ENCODE measurements at regions not wholly inside any gene's neighbourhood (a gene's known extent, or its start where the extent isn't known, plus 50 kb on each side); places are given as distances from the start of the nearest gene placed in this dataset.
A peak's percentile ranks its signal among the peaks of the same experiment; 100 is the strongest.

DNA sequence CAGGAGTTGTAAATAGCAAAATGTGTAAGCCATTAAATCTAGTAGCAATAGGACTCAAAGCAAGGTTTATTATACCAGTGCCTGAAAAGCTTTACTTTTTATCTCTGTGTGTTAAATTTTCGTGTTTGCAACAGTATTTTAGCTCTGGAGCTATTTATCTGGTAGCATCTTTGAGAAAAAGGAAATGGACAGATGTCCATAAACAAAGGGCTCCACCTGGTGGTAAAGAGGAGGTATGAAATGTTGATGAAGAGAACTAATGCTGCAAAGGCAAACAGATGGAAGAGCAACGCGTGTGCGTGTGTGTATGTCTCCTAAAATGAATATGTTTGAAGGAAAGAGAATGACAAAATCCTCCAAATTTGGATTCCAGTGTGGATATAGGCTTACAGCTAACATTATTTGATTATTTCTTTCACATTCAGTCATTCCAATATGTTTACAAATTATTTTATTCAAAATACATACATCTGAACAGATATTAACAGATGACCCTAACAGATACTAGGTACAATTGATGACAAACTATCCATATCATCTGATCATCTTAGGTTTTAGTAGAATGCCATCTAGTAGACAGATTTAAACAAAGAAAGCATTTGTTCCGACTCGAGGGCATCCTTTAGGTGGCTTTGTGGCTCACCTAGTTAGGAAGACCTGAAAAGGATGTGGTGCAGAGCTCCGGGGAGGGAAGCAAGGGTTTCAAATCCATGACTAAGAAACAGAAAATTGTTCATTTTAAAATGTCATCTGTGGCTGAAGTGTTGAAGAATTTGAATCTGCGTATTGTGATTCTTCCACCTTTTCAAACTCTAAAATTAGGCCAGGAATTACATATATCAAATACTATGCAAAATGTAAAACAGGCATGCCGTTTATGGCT, 383.3 kb downstream of the MTX2 start:
- Mint-ChIP-seq H3K9me3 (no peaks in the 10 kb centered on the region), H3K4me1 (peaks cover 3% of the 10 kb centered on the region), H3K27ac (ENCODE audit: unreplicated experiment) (no peak overlapping the region)

GRCh38 chr2:176653479-176654443, 384.5 kb downstream of the MTX2 start:
- Mint-ChIP-seq H3K36me3 (ENCODE audit: low read depth) (no peaks in the 10 kb centered on the region), H3K4me1 (peaks cover 3% of the 10 kb centered on the region), H3K27me3 (ENCODE audit: low read depth) (peaks cover 87% of the 10 kb centered on the region), H3K27ac (ENCODE audit: unreplicated experiment) (no peak overlapping the region), H3K4me3 (no peak overlapping the region), H3K9me3 (no peaks in the 10 kb centered on the region)
- peak; percentile 79 for TF ChIP-seq CTCF (conservative IDR thresholded peaks at IDR 0.05)
- DNase-seq (ENCODE audit: low read depth, low spot score), result peak; percentile 52

More for the DNA sequence above, 383.3 kb downstream of the MTX2 start:
- H3K4me3 Mint-ChIP-seq, result no peak overlapping the region
- peak; percentile 83 for TF ChIP-seq CTCF (conservative IDR thresholded peaks at IDR 0.05)
- peaks cover 86% of the 10 kb centered on the region for H3K27me3 Mint-ChIP-seq (ENCODE audit: low read depth)
- H3K36me3 Mint-ChIP-seq (ENCODE audit: low read depth), result no peaks in the 10 kb centered on the region
- no peak for DNase-seq (ENCODE audit: low read depth, low spot score)

GRCh38 chr2:176656038-176656775, 387.0 kb downstream of the MTX2 start:
- Mint-ChIP-seq H3K9me3 (no peaks in the 10 kb centered on the region), H3K27ac (ENCODE audit: unreplicated experiment) (no peak overlapping the region), H3K4me1 (peaks cover 3% of the 10 kb centered on the region), H3K36me3 (ENCODE audit: low read depth) (no peaks in the 10 kb centered on the region), H3K27me3 (ENCODE audit: low read depth) (peaks cover 81% of the 10 kb centered on the region), H3K4me3 (no peak overlapping the region)
- DNase-seq (ENCODE audit: low read depth, low spot score), result no peak
- no peak for TF ChIP-seq CTCF (conservative IDR thresholded peaks at IDR 0.05)

DNA sequence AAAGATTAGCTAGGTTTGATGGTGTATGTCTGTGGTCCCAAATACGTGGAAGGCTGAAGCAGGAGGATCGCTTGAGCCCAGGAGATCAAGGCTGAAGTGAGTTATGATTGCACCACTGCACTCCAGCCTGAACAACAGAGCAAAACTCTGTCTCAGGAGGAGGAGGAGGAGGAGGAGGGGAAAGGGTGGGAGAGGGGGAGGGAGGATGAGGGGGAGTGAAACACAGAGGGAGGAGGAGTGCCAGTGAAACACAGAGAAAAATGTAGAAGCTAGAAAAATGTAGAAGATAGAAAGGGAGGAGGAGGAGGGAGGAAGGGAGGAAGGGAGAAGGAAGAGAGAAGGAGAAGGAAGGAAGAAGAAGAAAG, 387.5 kb downstream of the MTX2 start:
- H3K27ac Mint-ChIP-seq (ENCODE audit: unreplicated experiment), result no peak overlapping the region
- no peak overlapping the region for H3K4me3 Mint-ChIP-seq
- H3K4me1 Mint-ChIP-seq, result peaks cover 3% of the 10 kb centered on the region
- no peak for DNase-seq (ENCODE audit: low read depth, low spot score)
- no peaks in the 10 kb centered on the region for H3K36me3 Mint-ChIP-seq (ENCODE audit: low read depth)
- TF ChIP-seq CTCF (conservative IDR thresholded peaks at IDR 0.05), result no peak
- no peaks in the 10 kb centered on the region for H3K9me3 Mint-ChIP-seq
- peaks cover 78% of the 10 kb centered on the region for H3K27me3 Mint-ChIP-seq (ENCODE audit: low read depth)

DNA sequence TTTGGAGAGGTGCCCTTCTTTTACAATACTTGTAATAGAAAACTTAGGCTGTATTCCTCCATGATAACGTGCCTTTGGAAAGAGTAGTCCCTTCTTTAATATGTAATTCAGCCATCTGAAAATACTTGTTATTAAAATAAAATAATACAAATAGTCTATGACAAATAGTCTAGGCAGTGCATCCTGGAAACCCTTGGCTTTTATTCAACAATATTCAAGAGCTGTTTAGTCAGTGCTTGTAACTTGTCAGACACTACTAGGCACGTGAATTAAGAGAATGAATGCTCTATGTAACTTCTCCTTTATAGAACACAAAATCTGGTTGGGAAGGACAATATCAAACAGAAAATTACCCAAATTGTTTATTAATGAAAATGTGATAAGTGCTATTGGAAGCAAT, 388.2 kb downstream of the MTX2 start:
- DNase-seq (ENCODE audit: low read depth, low spot score), result no peak
- Mint-ChIP-seq H3K9me3 (no peaks in the 10 kb centered on the region), H3K4me3 (no peak overlapping the region), H3K36me3 (ENCODE audit: low read depth) (no peaks in the 10 kb centered on the region), H3K27ac (ENCODE audit: unreplicated experiment) (no peak overlapping the region), H3K27me3 (ENCODE audit: low read depth) (peaks cover 74% of the 10 kb centered on the region), H3K4me1 (peaks cover 3% of the 10 kb centered on the region)
- no peak for TF ChIP-seq CTCF (conservative IDR thresholded peaks at IDR 0.05)

All from neural crest cell (in vitro differentiated cells).